ENCODE measurements at regions not wholly inside any gene's neighbourhood (a gene's known extent, or its start where the extent isn't known, plus 50 kb on each side); places are given as distances from the start of the nearest gene placed in this dataset.

- no peak for TF ChIP-seq CTCF (conservative IDR thresholded peaks at IDR 0.05 in 1 of 2, IDR thresholded peaks at IDR 0.05 in 1 of 2; ENCODE audit: low read depth in 1 of 2, low read length in 2 of 2)
- TF ChIP-seq EZH2 (IDR thresholded peaks at IDR 0.05; ENCODE audit: low read length, missing control alignments), result no peak
These were observed 340.3 kb downstream of the BRINP2 start for GRCh38 chr1:177511036-177511435.
